Fibroblast of the conjunctiva (primary cell): ENCODE measurements at regions not wholly inside any gene's neighbourhood (a gene's known extent, or its start where the extent isn't known, plus 50 kb on each side); places are given as distances from the start of the nearest gene placed in this dataset.

Experiments used
- DNase-seq: peaks from one replicate; pipeline ENCODE4 v3.0.0-alpha.2; 2010; ENCODE audit warnings: low read depth

- no peak for DNase-seq
These were observed 177.8 kb upstream of the EGLN3 start for GRCh38 chr14:34128665-34129064.

- DNase-seq, result no peak
These were observed 175.7 kb upstream of the EGLN3 start for GRCh38 chr14:34126586-34126985.

- no peak for DNase-seq
These were observed 173.7 kb upstream of the EGLN3 start for GRCh38 chr14:34124585-34124984.

GRCh38 chr14:34122650-34123049 is 171.8 kb upstream of the EGLN3 start:
- DNase-seq, result no peak

GRCh38 chr14:34122081-34122480 is 171.2 kb upstream of the EGLN3 start:
- DNase-seq, result no peak

- DNase-seq, result no peak
These were observed 169.5 kb upstream of the EGLN3 start for GRCh38 chr14:34120185-34120977.

GRCh38 chr14:34119107-34119858 is 168.4 kb upstream of the EGLN3 start:
- no peak for DNase-seq

GRCh38 chr14:34113991-34114390 is 163.1 kb upstream of the EGLN3 start:
- no peak for DNase-seq

GRCh38 chr14:34113005-34113511 is 162.2 kb upstream of the EGLN3 start:
- DNase-seq, result peak; percentile 46

GRCh38 chr14:34111953-34112352 is 161.1 kb upstream of the EGLN3 start:
- no peak for DNase-seq

- DNase-seq, result no peak
These were observed 160.6 kb upstream of the EGLN3 start for GRCh38 chr14:34111505-34111904.

GRCh38 chr14:34110531-34110930 is 159.7 kb upstream of the EGLN3 start:
- DNase-seq, result no peak

- DNase-seq, result no peak
These were observed 156.6 kb upstream of the EGLN3 start for GRCh38 chr14:34107441-34107840.

- no peak for DNase-seq
These were observed 155.4 kb upstream of the EGLN3 start for GRCh38 chr14:34106310-34106709.

- DNase-seq, result no peak
These were observed 153.9 kb upstream of the EGLN3 start for GRCh38 chr14:34104489-34105397.

GRCh38 chr14:34103176-34103575 is 152.3 kb upstream of the EGLN3 start:
- no peak for DNase-seq

GRCh38 chr14:34099635-34100034 is 148.8 kb upstream of the EGLN3 start:
- DNase-seq, result no peak

- no peak for DNase-seq
These were observed 148.1 kb upstream of the EGLN3 start for GRCh38 chr14:34098985-34099349.

GRCh38 chr14:34098045-34098984 is 147.4 kb upstream of the EGLN3 start:
- DNase-seq, result peak; percentile 27

- no peak for DNase-seq
These were observed 146.8 kb upstream of the EGLN3 start for GRCh38 chr14:34097644-34098043.

- DNase-seq, result no peak
These were observed 143.5 kb upstream of the EGLN3 start for GRCh38 chr14:34094384-34094783.
